ELF-1 (cell line): ENCODE measurements at regions not wholly inside any gene's neighbourhood (a gene's known extent, or its start where the extent isn't known, plus 50 kb on each side); places are given as distances from the start of the nearest gene placed in this dataset.
A peak's percentile ranks its signal among the peaks of the same experiment; 100 is the strongest.
"Not testable (repeated sequence)": the region's sequence is repeated elsewhere in the genome, so short reads cannot be mapped to it uniquely, and the experiment has no call there.

Source experiments
- DNase-seq: peaks from one replicate; pipeline ENCODE4 v3.0.0-alpha.2; 2016; ENCODE audit warnings: low read depth, low spot score

GRCh38 chr14:100419856-100420255 lies 96.7 kb downstream of the SLC25A47 start:
- peak; percentile 52 for DNase-seq

GRCh38 chr14:100421756-100422470 lies 98.8 kb downstream of the SLC25A47 start:
- no peak for DNase-seq

- no peak for DNase-seq
Measured at GRCh38 chr14:100422556-100423316, 99.6 kb downstream of the SLC25A47 start.

GRCh38 chr14:100423317-100424010 lies 100.3 kb downstream of the SLC25A47 start:
- DNase-seq, result no peak

- no peak for DNase-seq
Measured at GRCh38 chr14:100424504-100425428, 101.6 kb downstream of the SLC25A47 start.

- no peak for DNase-seq
Measured at GRCh38 chr14:100425429-100425827, 102.3 kb downstream of the SLC25A47 start.

- DNase-seq, result no peak
Measured at GRCh38 chr14:100426314-100426713, 103.2 kb downstream of the SLC25A47 start.

- DNase-seq, result no peak
Measured at GRCh38 chr14:100427166-100427565, 104.0 kb downstream of the SLC25A47 start.

- DNase-seq, result no peak
Measured at GRCh38 chr14:100428727-100429126, 105.6 kb downstream of the SLC25A47 start.

- no peak for DNase-seq
Measured at GRCh38 chr14:100429537-100429936, 106.4 kb downstream of the SLC25A47 start.

- DNase-seq, result no peak
Measured at GRCh38 chr14:100430571-100430970, 107.4 kb downstream of the SLC25A47 start.

GRCh38 chr14:100431461-100431860 lies 108.3 kb downstream of the SLC25A47 start:
- DNase-seq, result not testable (repeated sequence)

- DNase-seq, result no peak
Measured at GRCh38 chr14:100432652-100433427, 109.7 kb downstream of the SLC25A47 start.

- no peak for DNase-seq
Measured at GRCh38 chr14:100433428-100433814, 110.3 kb downstream of the SLC25A47 start.

GRCh38 chr14:100434033-100434601 lies 111.0 kb downstream of the SLC25A47 start:
- no peak for DNase-seq

GRCh38 chr14:100434911-100435438 lies 111.8 kb downstream of the SLC25A47 start:
- no peak for DNase-seq

GRCh38 chr14:100435459-100435858 lies 112.3 kb downstream of the SLC25A47 start:
- DNase-seq, result no peak

GRCh38 chr14:100436745-100437406 lies 113.7 kb downstream of the SLC25A47 start:
- DNase-seq, result no peak

GRCh38 chr14:100438271-100438670 lies 115.1 kb downstream of the SLC25A47 start:
- DNase-seq, result no peak
